ENCODE measurements at regions not wholly inside any gene's neighbourhood (a gene's known extent, or its start where the extent isn't known, plus 50 kb on each side); places are given as distances from the start of the nearest gene placed in this dataset.

GRCh38 chr18:39870591-39870990, 2084.4 kb upstream of the PIK3C3 start:
- H3K36me3 ChIP-seq: no peaks in the 10 kb centered on the region
- H3K4me1 ChIP-seq (ENCODE audit: insufficient read depth): no peaks in the 10 kb centered on the region
- TF ChIP-seq, protein P1, sequence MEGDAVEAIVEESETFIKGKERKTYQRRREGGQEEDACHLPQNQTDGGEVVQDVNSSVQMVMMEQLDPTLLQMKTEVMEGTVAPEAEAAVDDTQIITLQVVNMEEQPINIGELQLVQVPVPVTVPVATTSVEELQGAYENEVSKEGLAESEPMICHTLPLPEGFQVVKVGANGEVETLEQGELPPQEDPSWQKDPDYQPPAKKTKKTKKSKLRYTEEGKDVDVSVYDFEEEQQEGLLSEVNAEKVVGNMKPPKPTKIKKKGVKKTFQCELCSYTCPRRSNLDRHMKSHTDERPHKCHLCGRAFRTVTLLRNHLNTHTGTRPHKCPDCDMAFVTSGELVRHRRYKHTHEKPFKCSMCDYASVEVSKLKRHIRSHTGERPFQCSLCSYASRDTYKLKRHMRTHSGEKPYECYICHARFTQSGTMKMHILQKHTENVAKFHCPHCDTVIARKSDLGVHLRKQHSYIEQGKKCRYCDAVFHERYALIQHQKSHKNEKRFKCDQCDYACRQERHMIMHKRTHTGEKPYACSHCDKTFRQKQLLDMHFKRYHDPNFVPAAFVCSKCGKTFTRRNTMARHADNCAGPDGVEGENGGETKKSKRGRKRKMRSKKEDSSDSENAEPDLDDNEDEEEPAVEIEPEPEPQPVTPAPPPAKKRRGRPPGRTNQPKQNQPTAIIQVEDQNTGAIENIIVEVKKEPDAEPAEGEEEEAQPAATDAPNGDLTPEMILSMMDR (IDR thresholded peaks at IDR 0.05): no peak
- TF ChIP-seq EP300 (IDR thresholded peaks at IDR 0.05) (no peak), POLR2A (IDR thresholded peaks at IDR 0.05) (no peak)
- whole genome bisulfite sequencing, 3 donors: 77 to 85% (median 83%) methylated on average over 3 of the region's 3 CpGs
- no peak for DNase-seq
- H3K9me3 ChIP-seq: no peaks in the 10 kb centered on the region
- H3K27me3 ChIP-seq: peaks cover 2% of the 10 kb centered on the region
- H3K4me3 ChIP-seq: no peak overlapping the region
- intact Hi-C loops (cut with DNase I): no loop called here
- H3K27ac ChIP-seq: no peak overlapping the region

GRCh38 chr18:39863916-39864315, 2091.1 kb upstream of the PIK3C3 start:
- Histone ChIP-seq H3K4me3 (no peak overlapping the region), H3K4me1 (ENCODE audit: insufficient read depth) (no peaks in the 10 kb centered on the region), H3K27ac (no peak overlapping the region), H3K27me3 (no peaks in the 10 kb centered on the region), H3K9me3 (no peaks in the 10 kb centered on the region), H3K36me3 (no peaks in the 10 kb centered on the region)
- no peak for DNase-seq
- WGBS, 3 donors: 45 to 76% (median 58%) methylated on average over 2 of the region's 2 CpGs
- intact Hi-C loops (cut with DNase I): no loop called here
- TF ChIP-seq, protein P1 (IDR thresholded peaks at IDR 0.05): no peak

- intact Hi-C loops (cut with DNase I): no loop called here
- Histone ChIP-seq H3K36me3 (no peaks in the 10 kb centered on the region), H3K27ac (no peak overlapping the region), H3K4me1 (ENCODE audit: insufficient read depth) (no peaks in the 10 kb centered on the region), H3K9me3 (no peaks in the 10 kb centered on the region), H3K4me3 (no peak overlapping the region), H3K27me3 (no peaks in the 10 kb centered on the region)
- TF ChIP-seq EP300 (IDR thresholded peaks at IDR 0.05) (no peak), POLR2A (IDR thresholded peaks at IDR 0.05) (no peak)
- TF ChIP-seq, protein P1 (IDR thresholded peaks at IDR 0.05): no peak
- 95 to 96% (median 96%) methylated on average over 2 of the region's 2 CpGs for WGBS, 3 donors
- no peak for DNase-seq
Measured at GRCh38 chr18:39862341-39862740, 2092.7 kb upstream of the PIK3C3 start.

GRCh38 chr18:39854291-39854690, 2100.7 kb upstream of the PIK3C3 start:
- no peaks in the 10 kb centered on the region for H3K27me3 ChIP-seq
- intact Hi-C loops (cut with DNase I): no loop called here
- 72 to 74% (median 73%) methylated on average over 3 of the region's 3 CpGs for WGBS, 3 donors
- DNase-seq: no peak
- no peaks in the 10 kb centered on the region for H3K9me3 ChIP-seq
- no peaks in the 10 kb centered on the region for H3K36me3 ChIP-seq
- no peak overlapping the region for H3K4me3 ChIP-seq
- TF ChIP-seq EP300 (IDR thresholded peaks at IDR 0.05) (no peak), POLR2A (IDR thresholded peaks at IDR 0.05) (no peak)
- TF ChIP-seq, protein P1 (IDR thresholded peaks at IDR 0.05): no peak
- no peak overlapping the region for H3K27ac ChIP-seq
- H3K4me1 ChIP-seq (ENCODE audit: insufficient read depth): no peaks in the 10 kb centered on the region

GRCh38 chr18:39846265-39846664, 2108.8 kb upstream of the PIK3C3 start:
- Histone ChIP-seq H3K36me3 (no peaks in the 10 kb centered on the region), H3K27ac (no peak overlapping the region), H3K27me3 (no peaks in the 10 kb centered on the region), H3K4me3 (no peak overlapping the region), H3K9me3 (no peaks in the 10 kb centered on the region), H3K4me1 (ENCODE audit: insufficient read depth) (no peaks in the 10 kb centered on the region)
- DNase-seq: peak in 3 of 5 donors; percentile 17 to 50 (median 29)
- intact Hi-C loops (cut with DNase I): no loop called here
- TF ChIP-seq, protein P1 (IDR thresholded peaks at IDR 0.05): no peak
- TF ChIP-seq EP300 (IDR thresholded peaks at IDR 0.05) (no peak), POLR2A (IDR thresholded peaks at IDR 0.05) (no peak)
- 3 to 18% (median 10%) methylated on average over 5 of the region's 5 CpGs for WGBS, 3 donors

All from ovary (tissue), 7 donors.